AG09319 (cell line): ENCODE measurements at regions not wholly inside any gene's neighbourhood (a gene's known extent, or its start where the extent isn't known, plus 50 kb on each side); places are given as distances from the start of the nearest gene placed in this dataset.
A peak's percentile ranks its signal among the peaks of the same experiment; 100 is the strongest.

ENCODE experiments used
- DNase-seq: peaks from one replicate; pipeline ENCODE4 v3.0.0-alpha.2; 2010; ENCODE audit warnings: low read depth; ENCODE audit errors: extremely low read depth
- TF ChIP-seq, protein P1 (sequence below): IDR thresholded peaks from 2 replicates; pipeline ENCODE4 v1.5.1; 2011; ENCODE audit warnings: low read depth, mild to moderate bottlenecking, inconsistent platforms, low read length, moderate library complexity

DNA sequence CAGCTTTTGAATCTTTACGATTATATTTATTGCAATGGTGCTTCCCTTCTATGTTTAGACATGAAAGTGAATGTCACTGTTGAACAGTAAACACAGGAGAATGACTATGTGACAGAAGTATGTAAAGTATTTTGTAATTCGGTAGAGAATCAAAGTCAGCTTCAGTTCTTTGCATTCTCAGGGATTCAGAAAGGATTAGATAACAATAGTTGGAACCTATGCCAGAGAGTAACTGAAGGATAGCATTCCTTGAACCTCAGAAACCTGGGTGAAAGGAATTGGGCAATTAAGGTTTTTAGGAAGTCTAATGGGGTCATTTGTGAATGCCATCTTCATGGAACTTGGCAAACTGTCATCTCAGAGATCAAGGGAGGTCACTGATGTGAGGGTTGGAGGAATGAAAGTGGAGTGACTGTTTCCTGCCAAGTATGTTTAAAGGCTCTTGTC is 305.3 kb upstream of the DDHD1 start:
- TF ChIP-seq, protein P1, sequence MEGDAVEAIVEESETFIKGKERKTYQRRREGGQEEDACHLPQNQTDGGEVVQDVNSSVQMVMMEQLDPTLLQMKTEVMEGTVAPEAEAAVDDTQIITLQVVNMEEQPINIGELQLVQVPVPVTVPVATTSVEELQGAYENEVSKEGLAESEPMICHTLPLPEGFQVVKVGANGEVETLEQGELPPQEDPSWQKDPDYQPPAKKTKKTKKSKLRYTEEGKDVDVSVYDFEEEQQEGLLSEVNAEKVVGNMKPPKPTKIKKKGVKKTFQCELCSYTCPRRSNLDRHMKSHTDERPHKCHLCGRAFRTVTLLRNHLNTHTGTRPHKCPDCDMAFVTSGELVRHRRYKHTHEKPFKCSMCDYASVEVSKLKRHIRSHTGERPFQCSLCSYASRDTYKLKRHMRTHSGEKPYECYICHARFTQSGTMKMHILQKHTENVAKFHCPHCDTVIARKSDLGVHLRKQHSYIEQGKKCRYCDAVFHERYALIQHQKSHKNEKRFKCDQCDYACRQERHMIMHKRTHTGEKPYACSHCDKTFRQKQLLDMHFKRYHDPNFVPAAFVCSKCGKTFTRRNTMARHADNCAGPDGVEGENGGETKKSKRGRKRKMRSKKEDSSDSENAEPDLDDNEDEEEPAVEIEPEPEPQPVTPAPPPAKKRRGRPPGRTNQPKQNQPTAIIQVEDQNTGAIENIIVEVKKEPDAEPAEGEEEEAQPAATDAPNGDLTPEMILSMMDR: no peak
- DNase-seq: peak; percentile 28

DNA sequence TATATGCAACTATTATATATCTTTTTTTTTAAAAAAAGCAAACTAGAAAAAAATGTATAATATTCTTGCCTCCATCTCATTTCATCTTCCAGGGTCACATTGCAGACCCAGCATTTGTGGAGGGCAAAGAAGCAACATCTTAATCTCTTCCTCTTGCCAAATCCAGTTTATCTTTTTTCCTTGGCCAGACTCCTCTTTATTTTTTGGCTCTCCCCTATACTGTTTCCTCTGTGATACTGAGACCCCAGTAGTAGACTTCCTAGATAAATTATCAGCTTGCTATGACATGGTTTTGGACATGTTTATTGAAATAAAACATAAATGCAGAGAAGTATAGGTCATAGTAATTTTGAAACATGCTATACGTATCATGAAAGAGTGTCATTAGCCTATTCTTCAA is 303.8 kb upstream of the DDHD1 start:
- no peak for DNase-seq
- TF ChIP-seq, protein P1: no peak

DNA sequence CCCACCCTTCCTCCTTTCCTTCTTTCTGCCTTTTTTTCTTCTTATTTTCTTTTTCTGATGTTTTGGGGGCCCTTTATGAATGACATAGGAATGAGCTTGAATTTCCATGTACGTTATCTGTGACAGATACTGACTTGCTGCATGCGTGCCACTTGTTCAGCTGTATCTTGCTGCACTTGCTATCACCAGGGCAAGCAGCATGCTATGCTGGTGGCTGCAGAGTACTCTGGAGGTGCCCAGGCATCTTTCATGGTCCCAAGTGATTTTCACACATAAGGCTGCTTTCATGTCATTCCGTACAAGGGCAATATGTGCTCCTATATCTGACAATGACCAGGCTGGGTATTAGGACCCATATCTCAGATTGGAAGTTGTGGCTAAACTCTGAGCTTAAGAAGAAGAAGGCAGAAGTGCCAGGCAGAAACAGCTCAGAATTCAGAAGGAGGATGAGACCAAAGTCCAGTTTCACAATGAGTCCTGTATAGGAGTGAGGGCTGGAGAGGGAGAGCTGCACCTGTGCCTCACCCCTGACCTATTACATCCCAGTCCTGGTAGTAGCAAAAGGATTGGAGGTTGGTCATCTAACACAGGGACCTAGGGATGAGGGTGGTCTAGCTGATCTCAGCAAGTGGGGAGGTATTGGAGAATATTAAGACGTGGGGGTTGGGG is 299.0 kb upstream of the DDHD1 start:
- TF ChIP-seq, protein P1: no peak
- no peak for DNase-seq

DNA sequence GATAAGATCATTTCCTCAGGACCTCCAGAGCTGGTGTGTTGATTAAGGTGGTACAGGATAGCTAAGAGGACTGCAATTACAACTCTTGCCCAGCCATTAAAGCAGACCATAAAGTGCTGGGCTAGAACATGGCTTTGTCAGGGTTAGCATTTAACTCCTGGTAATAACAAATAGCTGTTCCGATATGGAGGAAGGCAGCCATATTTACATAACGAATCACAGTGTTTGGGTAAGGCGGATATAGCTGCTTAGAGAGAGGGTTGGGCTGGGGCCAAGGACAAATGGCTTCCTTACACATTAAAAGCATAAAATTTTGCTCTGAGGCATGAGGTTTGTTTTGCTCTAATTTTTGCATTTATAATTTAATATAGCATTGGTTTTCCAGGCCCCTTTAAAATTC is 297.7 kb upstream of the DDHD1 start:
- no peak for DNase-seq
- TF ChIP-seq, protein P1: no peak

DNA sequence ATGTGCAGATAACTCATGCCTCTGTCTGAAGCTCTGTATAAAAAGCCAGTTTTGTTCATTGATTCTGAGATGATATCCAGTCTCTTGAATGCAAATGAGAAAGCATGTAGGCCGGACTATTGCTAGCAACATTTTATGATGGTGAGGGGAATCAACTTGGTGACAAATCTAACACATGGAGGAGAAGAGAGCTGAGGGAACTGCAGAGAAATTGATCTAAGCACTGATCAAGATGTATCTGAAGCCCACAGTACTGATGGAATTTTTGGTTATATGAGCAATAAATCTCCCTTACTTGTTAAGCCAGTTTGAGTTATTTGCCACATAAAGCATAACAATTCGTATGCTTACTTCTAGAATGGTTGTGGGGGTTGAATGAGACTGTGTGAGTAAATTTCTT is 295.6 kb upstream of the DDHD1 start:
- TF ChIP-seq, protein P1: no peak
- no peak for DNase-seq

DNA sequence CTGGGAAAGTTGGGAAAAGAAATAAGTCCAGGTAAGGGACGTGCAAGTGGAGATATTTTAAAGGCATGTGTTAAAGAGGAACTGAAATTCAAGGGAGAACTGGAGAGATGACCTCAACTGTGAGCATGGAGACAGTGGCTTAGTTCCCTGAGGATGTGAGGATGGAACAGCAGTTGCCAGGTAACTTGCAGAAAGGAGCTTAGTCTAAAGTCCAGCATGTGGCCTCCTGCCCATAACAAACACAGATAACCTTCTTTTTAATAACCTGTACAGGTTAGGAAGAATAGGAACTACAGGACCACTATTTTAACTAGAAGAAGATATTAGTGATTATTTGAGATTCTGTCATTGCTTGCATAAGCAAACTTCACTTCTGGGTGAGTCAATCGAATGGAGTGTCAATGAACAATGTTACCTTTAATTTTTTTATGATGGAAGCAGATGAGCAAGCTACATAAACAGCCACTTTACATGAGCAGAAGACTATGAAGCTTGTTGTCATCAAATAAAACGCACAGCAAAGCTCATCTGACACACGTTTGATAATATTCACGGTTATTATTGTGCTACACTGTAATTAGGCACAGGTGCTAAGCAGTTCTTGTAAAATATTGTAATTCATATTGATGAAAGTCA is 291.7 kb upstream of the DDHD1 start:
- TF ChIP-seq, protein P1: no peak
- no peak for DNase-seq

DNA sequence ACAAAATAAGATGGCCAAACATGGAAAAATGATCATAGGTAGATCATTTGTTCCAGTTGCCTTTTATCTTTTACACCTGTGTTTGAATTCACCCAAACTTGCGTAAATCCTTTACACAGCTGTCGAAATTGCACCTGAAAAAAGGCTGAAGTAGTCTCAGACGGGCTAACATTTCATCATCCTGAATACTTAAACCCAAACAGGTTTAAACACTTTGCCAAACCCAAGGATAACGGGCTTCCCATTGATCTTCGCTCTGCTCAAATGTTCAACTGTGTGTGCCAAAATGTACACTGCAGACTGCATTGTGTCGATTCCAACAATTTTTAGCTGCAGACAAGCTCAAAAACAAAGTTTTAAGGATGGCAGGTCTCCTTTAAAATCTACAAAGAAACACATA is 288.7 kb upstream of the DDHD1 start:
- TF ChIP-seq, protein P1: no peak
- DNase-seq: no peak
